Lower lobe of right lung (tissue), 2 donors: ENCODE measurements at regions not wholly inside any gene's neighbourhood (a gene's known extent, or its start where the extent isn't known, plus 50 kb on each side); places are given as distances from the start of the nearest gene placed in this dataset.

Experiments
- ATAC-seq, 2 donors: fragments of 200-7000 bp; cut with Tn5 transposase; one replicate each; pipeline ENCODE4 v1.9.1; 2020 to 2022; ENCODE audit warnings: mild to moderate bottlenecking in 2 of 2, moderate library complexity in 2 of 2
- DNase-seq: peaks from one replicate; pipeline ENCODE4 v3.0.0-alpha.2; 2020
- H3K27ac ChIP-seq: fragments of 200-600 bp; one replicate; pipeline ENCODE4 v1.8.0; 2022
- H3K27me3 ChIP-seq: fragments of 200-600 bp; one replicate; pipeline ENCODE4 v1.8.0; 2022; ENCODE audit warnings: low read depth
- H3K36me3 ChIP-seq: fragments of 200-600 bp; one replicate; pipeline ENCODE4 v1.8.0; 2022; ENCODE audit warnings: mild to moderate bottlenecking
- H3K4me1 ChIP-seq: fragments of 200-600 bp; one replicate; pipeline ENCODE4 v1.8.0; 2022
- H3K4me3 ChIP-seq: fragments of 200-600 bp; one replicate; pipeline ENCODE4 v1.8.0; 2022; ENCODE audit warnings: mild to moderate bottlenecking
- H3K9me3 ChIP-seq: fragments of 200-600 bp; one replicate; pipeline ENCODE4 v1.8.0; 2022
- CTCF ChIP-seq: fragments of 200-600 bp; IDR thresholded peaks from one replicate; pipeline ENCODE4 v1.8.0; 2022; ENCODE audit warnings: antibody characterized with exemption, mild to moderate bottlenecking
- intact Hi-C: fragments of 100-400 bp; cut with DNase I; formaldehyde crosslinking; loops from one replicate; pipeline ENCODE4 v1.11.0; 2022
- donor health status: DM: no; HTN: yes; CAD: no; lungs with severe emphysema.

GRCh38 chr10:44313761-44314165 is 71.1 kb downstream of the CXCL12 start:
- Histone ChIP-seq H3K27ac (no peak overlapping the region), H3K4me1 (peaks cover 10% of the 10 kb centered on the region), H3K36me3 (no peaks in the 10 kb centered on the region), H3K27me3 (no peaks in the 10 kb centered on the region), H3K9me3 (no peaks in the 10 kb centered on the region), H3K4me3 (no peak overlapping the region)
- intact Hi-C loops: no loop called here
- DNase-seq (no peak), ATAC-seq (no peak)
- TF ChIP-seq CTCF: no peak

- Histone ChIP-seq H3K27me3 (no peaks in the 10 kb centered on the region), H3K4me3 (no peak overlapping the region), H3K4me1 (peaks cover 10% of the 10 kb centered on the region), H3K36me3 (no peaks in the 10 kb centered on the region), H3K9me3 (no peaks in the 10 kb centered on the region), H3K27ac (no peak overlapping the region)
- intact Hi-C loops: no loop called here
- no peak for TF ChIP-seq CTCF
- ATAC-seq (no peak), DNase-seq (no peak)
Measured at GRCh38 chr10:44312401-44312800, 72.5 kb downstream of the CXCL12 start.

GRCh38 chr10:44311563-44312051 is 73.3 kb downstream of the CXCL12 start:
- Histone ChIP-seq H3K4me1 (peaks cover 10% of the 10 kb centered on the region), H3K4me3 (no peak overlapping the region), H3K27ac (no peak overlapping the region), H3K27me3 (no peaks in the 10 kb centered on the region), H3K9me3 (no peaks in the 10 kb centered on the region), H3K36me3 (no peaks in the 10 kb centered on the region)
- DNase-seq (no peak), ATAC-seq (peak in 1 of 2 donors; percentile 8)
- TF ChIP-seq CTCF: no peak
- intact Hi-C loops: no loop called here

- Histone ChIP-seq H3K4me1 (peaks cover 10% of the 10 kb centered on the region), H3K27ac (no peak overlapping the region)
- intact Hi-C loops: no loop called here
Measured at GRCh38 chr10:44310762-44311562, 73.9 kb downstream of the CXCL12 start.

More at GRCh38 chr10:44310762-44311562, 73.9 kb downstream of the CXCL12 start:
- Histone ChIP-seq H3K36me3 (no peaks in the 10 kb centered on the region), H3K9me3 (no peaks in the 10 kb centered on the region), H3K27me3 (no peaks in the 10 kb centered on the region), H3K4me3 (peak overlapping the region; percentile 37)
- ATAC-seq (peak; percentile 98), DNase-seq (peak; percentile 88)
- TF ChIP-seq CTCF: peak; percentile 96
